Left colon (tissue), 2 donors: ENCODE measurements at regions not wholly inside any gene's neighbourhood (a gene's known extent, or its start where the extent isn't known, plus 50 kb on each side); places are given as distances from the start of the nearest gene placed in this dataset.
A peak's percentile ranks its signal among the peaks of the same experiment; 100 is the strongest.
"Not testable (repeated sequence)": the region's sequence is repeated elsewhere in the genome, so short reads cannot be mapped to it uniquely, and the experiment has no call there.

ENCODE experiments used
- ATAC-seq: fragments of 200-7000 bp; cut with Tn5 transposase; one replicate; pipeline ENCODE4 v1.9.1; 2020; ENCODE audit warnings: mild to moderate bottlenecking, moderate library complexity
- DNase-seq, 2 donors: peaks; one replicate each; pipeline ENCODE4 v3.0.0-alpha.2; 2020
- intact Hi-C, 2 donors: fragments of 100-400 bp; cut with DNase I in 1 of 2; cut with micrococcal nuclease in 1 of 2; formaldehyde crosslinking; loops; one replicate each; pipeline versions ENCODE4 v1.11.2 to v1.14.0; 2022; cut with DNase I, micrococcal nuclease
- donor health status: DM: no; HTN: no; CAD: no.
- donor health status: DM: yes; HTN: yes; CAD: no.

GRCh38 chr6:133809406-133809805, 79.5 kb upstream of the TCF21 start:
- ATAC-seq, result no peak

DNA sequence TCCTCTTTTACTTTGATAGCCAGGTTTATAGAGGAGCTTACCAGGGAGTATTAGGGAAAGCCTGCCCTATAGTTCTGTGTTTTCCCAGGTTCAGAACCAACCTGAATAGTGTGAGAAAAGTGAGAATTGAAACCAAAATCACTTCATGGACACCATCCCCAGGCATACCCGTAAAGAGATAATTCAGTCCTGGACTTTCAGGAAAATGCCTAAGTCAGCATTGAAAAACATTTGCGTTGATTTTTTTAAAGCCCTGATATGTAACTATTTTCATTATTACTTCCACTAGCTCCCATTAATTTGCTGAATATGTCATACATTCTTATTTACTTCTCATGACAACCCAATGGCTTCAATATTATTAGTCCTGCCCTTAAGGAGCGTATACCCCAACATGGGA, 77.4 kb upstream of the TCF21 start:
- intact Hi-C loops, result no loop called here
- DNase-seq (no peak), ATAC-seq (no peak)

More at GRCh38 chr6:133809406-133809805, 79.5 kb upstream of the TCF21 start:
- DNase-seq, result no peak
- intact Hi-C loops, result no loop called here

- intact Hi-C loops, DNase-seq, ATAC-seq: not testable (repeated sequence)
These were observed 76.5 kb upstream of the TCF21 start for GRCh38 chr6:133812446-133812845.

DNA sequence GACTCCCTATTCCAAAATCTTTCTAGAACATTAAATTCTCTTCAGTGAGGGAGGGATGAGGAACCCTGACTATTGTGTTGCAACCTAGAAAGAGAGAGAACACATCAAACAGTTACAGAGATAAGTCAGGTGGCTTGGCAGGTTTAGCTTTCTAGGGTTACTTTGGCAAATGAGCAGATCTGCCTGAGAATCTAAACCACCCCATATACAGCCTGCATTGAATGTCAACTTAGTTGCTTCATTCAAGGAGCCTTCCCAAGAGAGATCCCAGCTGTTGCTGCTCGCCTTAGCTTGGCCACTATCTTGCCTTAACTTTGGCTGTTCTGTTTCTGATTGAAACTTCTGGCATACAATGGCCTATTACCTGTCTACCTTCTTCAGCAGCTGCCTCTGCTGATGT, 74.7 kb upstream of the TCF21 start:
- no peak for ATAC-seq
- no peak for DNase-seq
- intact Hi-C loops, result no loop called here

- intact Hi-C loops, result no loop called here
- ATAC-seq (no peak), DNase-seq (no peak)
These were observed 74.1 kb upstream of the TCF21 start for GRCh38 chr6:133814797-133815196.

DNA sequence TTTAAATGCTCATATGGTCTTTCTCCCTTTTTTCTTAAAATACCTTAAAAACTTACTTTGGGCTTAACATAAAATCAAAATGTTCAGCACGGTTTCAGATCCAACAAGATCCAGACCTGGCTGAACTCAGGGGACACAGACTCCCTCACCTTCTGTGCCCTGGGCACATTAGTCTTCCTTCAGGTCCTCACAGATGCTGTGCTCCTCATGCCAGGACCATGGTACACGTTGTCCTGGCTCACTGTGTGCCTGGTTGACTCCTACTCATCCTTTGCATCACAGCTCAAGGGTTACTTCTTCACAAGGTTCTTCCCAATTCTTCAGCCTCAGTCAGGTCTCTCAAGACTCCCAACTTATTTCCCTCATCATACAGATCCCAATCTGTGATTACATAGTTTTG, 73.6 kb upstream of the TCF21 start:
- DNase-seq, result no peak
- intact Hi-C loops, result no loop called here
- no peak for ATAC-seq

- intact Hi-C loops, result no loop called here
- no peak for DNase-seq
- ATAC-seq, result no peak
These were observed 72.7 kb upstream of the TCF21 start for GRCh38 chr6:133816171-133816570.

DNA sequence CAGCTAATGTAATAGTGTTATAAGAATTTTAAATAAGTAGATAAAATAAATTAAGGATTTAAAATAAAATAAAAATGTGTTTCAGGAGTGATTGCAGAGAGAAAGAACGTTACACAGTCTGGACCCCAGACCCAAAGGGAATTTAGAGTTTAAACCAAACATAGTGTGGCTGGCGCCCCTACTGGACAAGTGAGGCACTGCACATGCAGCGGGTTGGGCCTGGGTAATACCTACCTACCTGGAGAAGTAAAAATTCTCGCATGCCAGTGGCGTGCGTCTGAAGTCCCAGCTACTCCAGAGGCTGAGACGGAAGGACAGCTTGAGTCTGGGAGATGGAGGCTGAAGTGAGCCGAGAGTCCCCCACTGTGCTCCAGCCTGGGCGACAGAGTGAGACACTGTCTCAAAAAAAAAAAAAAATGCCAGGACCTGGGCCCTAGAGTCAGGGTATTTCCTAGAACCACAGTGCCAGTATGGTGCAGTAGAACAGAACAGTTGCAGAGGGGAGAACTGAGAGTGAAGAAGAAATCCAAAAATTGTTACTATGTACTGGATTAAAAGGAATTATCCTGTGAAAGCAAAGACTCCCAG, 71.4 kb upstream of the TCF21 start:
- ATAC-seq (no peak), DNase-seq (peak in 1 of 2 donors; percentile 29)
- intact Hi-C loops, result no loop called here

DNA sequence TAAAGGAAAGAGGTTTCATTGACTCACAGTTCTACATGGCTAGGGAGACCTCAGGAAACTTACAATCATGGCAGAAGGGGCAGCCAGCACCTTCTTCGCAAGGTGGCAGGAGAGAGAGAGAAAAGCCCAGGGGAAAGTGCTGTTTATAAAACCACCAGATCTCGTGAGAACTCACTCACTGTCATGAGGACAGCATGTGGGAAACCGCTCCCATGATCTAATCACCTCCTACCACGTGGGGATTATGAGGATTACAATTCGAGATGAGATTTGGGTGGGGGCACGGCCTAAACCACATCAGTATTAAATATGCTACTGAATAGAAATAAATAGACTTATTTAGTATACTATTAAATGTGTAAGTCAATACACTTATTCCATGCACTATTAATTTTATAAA, 70.6 kb upstream of the TCF21 start:
- intact Hi-C loops, result no loop called here
- no peak for ATAC-seq
- no peak for DNase-seq

DNA sequence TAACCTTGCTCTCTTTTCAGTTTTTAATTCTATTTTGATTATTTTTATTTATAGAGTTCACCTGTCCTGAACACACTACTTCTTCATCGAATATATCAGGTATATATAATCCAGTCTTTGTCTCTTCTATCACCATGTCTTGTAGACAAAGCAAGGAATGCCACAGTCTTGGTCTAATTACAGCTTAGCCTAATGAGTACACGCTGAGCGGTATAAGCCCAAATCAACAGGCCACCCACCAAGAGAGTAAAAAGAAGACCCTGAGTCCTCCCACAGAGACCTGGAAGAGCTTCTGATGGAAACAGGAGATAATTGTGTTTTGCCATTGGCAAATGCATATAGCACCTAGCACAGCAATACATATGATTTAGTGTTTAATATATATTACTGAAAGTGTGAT, 68.7 kb upstream of the TCF21 start:
- intact Hi-C loops, result no loop called here
- no peak for ATAC-seq

DNA sequence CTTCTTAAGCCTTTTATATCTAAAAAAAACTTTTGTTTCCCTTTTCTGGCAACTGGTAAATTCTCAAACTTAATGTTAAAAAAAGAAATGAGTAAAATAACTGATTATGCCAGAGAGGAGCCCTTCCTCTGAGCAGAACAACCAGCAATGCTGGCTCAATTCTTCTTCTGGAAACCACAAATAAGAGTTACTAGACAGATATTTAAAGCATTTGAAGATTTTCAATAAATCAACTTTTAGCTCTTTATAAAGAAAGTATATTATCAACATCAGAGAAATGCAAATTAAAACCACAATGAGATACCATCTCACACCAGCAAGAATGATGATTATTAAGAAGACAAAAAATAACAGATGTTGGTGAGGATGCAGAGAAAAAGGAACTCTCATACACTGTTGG, 61.1 kb upstream of the TCF21 start:
- DNase-seq, result no peak
- intact Hi-C loops, result no loop called here
- ATAC-seq, result no peak

More for the DNA sequence above, 68.7 kb upstream of the TCF21 start:
- no peak for DNase-seq

DNA sequence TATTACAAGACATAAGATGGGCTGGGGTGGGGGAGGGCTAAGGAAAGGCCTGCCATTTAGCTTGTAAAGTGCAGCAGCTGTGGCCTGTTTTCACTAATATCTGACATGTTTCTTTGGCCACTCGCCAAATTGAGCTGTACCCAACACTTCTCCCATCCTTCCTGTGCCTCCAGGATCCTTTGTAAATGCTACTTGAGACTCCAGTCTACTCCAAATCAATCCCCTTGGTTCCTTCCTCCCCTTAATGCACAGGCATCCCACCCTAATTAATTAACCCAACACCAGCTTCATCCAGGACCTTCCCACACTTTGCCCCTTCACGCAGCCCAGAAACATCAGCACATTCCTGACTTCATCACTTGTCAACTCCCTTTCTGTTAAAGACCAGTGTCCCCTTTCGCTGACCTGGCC, 55.0 kb upstream of the TCF21 start:
- no peak for ATAC-seq
- no peak for DNase-seq

GRCh38 chr6:133834472-133835170, 54.3 kb upstream of the TCF21 start:
- ATAC-seq (no peak), DNase-seq (no peak)
- intact Hi-C loops, result no loop called here

More for the DNA sequence above, 55.0 kb upstream of the TCF21 start:
- intact Hi-C loops, result no loop called here

DNA sequence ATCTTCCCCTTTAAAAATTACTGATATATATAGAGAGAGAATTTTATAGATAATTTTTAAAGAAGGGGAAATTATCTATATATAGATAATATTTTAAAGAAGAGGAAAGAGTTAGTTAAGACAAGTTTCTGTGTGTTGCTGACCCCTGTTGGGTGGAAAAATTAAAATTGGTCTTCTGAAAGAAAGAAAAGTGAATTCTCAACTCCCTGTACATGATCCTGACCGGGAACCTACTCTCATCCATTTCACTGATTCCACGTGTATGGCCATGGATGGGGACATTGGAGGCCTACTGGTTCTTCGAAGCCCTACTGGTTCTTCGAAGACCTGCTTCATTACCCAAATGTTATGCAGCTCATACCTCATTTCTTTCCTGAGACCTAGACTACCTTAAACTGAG, 53.0 kb upstream of the TCF21 start:
- intact Hi-C loops, result no loop called here
- DNase-seq, result no peak
- ATAC-seq, result no peak

DNA sequence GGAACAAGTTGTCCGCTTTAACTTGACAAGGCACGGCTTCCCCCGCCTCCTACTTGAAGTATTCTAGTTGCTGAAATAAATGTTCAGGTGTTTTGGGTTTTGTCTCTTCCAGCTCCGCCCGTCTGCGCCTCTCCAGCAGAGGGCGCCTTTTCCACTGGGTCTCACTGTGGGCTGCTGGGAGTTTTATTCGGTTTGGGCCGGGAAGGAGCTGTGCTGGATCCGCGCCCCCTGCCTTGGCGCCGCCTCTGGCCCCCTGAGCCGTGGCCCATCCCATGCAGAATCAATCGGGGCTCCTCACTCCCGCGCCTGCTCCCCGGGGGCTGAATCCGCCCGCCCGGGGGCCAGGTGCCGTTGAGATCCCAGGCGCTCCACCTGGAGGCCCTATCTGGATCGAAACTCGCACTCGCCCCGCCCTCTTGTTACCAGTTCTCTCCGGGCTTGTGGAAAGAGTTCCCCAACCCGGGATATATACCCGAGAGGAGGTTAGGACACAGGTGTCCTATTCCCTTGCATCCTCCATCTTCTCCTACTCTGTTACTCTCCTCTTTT, 51.0 kb upstream of the TCF21 start:
- DNase-seq (peak; percentile 33 to 79), ATAC-seq (peak; percentile 98)
- intact Hi-C loops, result no loop called here
